Karpas-422 (cell line): ENCODE measurements at regions not wholly inside any gene's neighbourhood (a gene's known extent, or its start where the extent isn't known, plus 50 kb on each side); places are given as distances from the start of the nearest gene placed in this dataset.
"Not testable (repeated sequence)": the region's sequence is repeated elsewhere in the genome, so short reads cannot be mapped to it uniquely, and the experiment has no call there.

Experiments used
- DNase-seq: peaks from one replicate; pipeline ENCODE4 v3.0.0-alpha.2; 2015
- H2AFZ ChIP-seq: fragments of 200-600 bp; sonication (generic); 2 replicates; pipeline ENCODE4 v1.6.1; 2014; ENCODE audit warnings: antibody characterized with exemption, low read length, mixed read lengths
- H3K27ac ChIP-seq: fragments of 200-600 bp; sonication (generic); 2 replicates; pipeline ENCODE4 v1.5.1; 2014; ENCODE audit warnings: mild to moderate bottlenecking, low read length, moderate library complexity
- H3K27me3 ChIP-seq: fragments of 200-600 bp; sonication (generic); 2 replicates; pipeline ENCODE4 v1.6.1; 2014; ENCODE audit warnings: low read length, mixed read lengths
- H3K36me3 ChIP-seq: fragments of 200-600 bp; sonication (generic); 2 replicates; pipeline ENCODE4 v1.6.1; 2014; ENCODE audit warnings: low read length, mixed read lengths; ENCODE audit not compliant: insufficient read depth
- H3K4me1 ChIP-seq: fragments of 200-600 bp; sonication (generic); 2 replicates; pipeline ENCODE4 v1.6.1; 2014; ENCODE audit warnings: mild to moderate bottlenecking, low read length, mixed read lengths
- H3K4me2 ChIP-seq: fragments of 200-600 bp; sonication (generic); 2 replicates; pipeline ENCODE4 v1.6.1; 2014; ENCODE audit warnings: low read length, low read depth, mild to moderate bottlenecking; ENCODE audit not compliant: poor library complexity, severe bottlenecking
- H3K4me3 ChIP-seq: fragments of 200-600 bp; sonication (generic); 2 replicates; pipeline ENCODE4 v1.5.1; 2014; ENCODE audit warnings: mild to moderate bottlenecking, antibody characterized with exemption, low read length, mixed read lengths
- H3K79me2 ChIP-seq: fragments of 200-600 bp; sonication (generic); 2 replicates; pipeline ENCODE4 v1.6.1; 2014; ENCODE audit warnings: mild to moderate bottlenecking, low read length, mixed read lengths
- H3K9ac ChIP-seq: fragments of 200-600 bp; sonication (generic); 2 replicates; pipeline ENCODE4 v1.6.0; 2014; ENCODE audit warnings: low read length
- H3K9me2 ChIP-seq: fragments of 200-600 bp; sonication (generic), shearing (Covaris generic); replicated peaks from 2 replicates; pipeline ENCODE4 v1.6.0; 2014; ENCODE audit warnings: mild to moderate bottlenecking, low read length, moderate library complexity; ENCODE audit not compliant: insufficient read depth
- H3K9me3 ChIP-seq: fragments of 300-700, 200-600 bp; sonication (generic); 2 replicates; pipeline ENCODE4 v1.6.1; 2014; ENCODE audit warnings: low read length, mixed read lengths
- H4K20me1 ChIP-seq: fragments of 200-600 bp; sonication (generic); 2 replicates; pipeline ENCODE4 v1.6.1; 2014; ENCODE audit warnings: mild to moderate bottlenecking, antibody characterized with exemption, low read length, low read depth; ENCODE audit not compliant: insufficient read depth

GRCh38 chr4:17010426-17011087 lies 112.1 kb upstream of the LDB2 start:
- Histone ChIP-seq H3K4me1 (no peaks in the 10 kb centered on the region), H3K4me3 (no peak overlapping the region), H2AFZ (no peak overlapping the region), H3K9me2 (no peaks in the 10 kb centered on the region), H3K9ac (no peak overlapping the region), H3K79me2 (no peaks in the 10 kb centered on the region), H3K27ac (no peak overlapping the region), H3K27me3 (no peaks in the 10 kb centered on the region), H4K20me1 (no peaks in the 10 kb centered on the region), H3K36me3 (no peaks in the 10 kb centered on the region), H3K4me2 (no peak overlapping the region), H3K9me3 (no peaks in the 10 kb centered on the region)
- no peak for DNase-seq

DNA sequence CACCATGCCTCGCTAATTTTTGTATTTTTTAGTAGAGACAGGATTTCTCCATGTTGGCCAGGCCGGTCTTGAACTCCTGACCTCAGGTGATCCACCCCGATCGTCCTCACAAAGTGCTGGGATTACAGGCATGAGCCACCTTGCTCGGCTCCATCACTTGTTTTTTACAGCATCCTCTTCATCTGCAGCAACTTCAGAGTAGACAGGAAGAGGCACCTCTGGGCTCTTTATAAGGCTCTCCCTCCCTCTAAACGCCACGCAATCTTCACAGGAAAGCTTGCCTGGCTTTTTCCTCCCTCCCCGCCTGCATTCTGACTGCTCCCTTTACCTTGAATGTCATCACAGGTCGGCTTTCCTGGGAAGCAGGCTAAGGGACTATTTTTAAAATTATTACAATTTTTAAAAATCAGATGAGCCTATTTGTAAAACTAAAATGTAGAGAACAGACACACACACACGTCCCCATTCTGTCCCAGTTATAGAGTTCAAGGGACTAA lies 111.5 kb upstream of the LDB2 start:
- H3K9ac ChIP-seq = no peak overlapping the region
- H3K27ac ChIP-seq = no peak overlapping the region
- no peak overlapping the region for H2AFZ ChIP-seq
- H3K4me3 ChIP-seq = no peak overlapping the region
- no peaks in the 10 kb centered on the region for H4K20me1 ChIP-seq
- no peaks in the 10 kb centered on the region for H3K27me3 ChIP-seq
- H3K79me2 ChIP-seq = no peaks in the 10 kb centered on the region
- H3K9me3 ChIP-seq = no peaks in the 10 kb centered on the region
- DNase-seq = no peak
- no peak overlapping the region for H3K4me2 ChIP-seq
- no peaks in the 10 kb centered on the region for H3K4me1 ChIP-seq
- H3K9me2 ChIP-seq = no peaks in the 10 kb centered on the region
- no peaks in the 10 kb centered on the region for H3K36me3 ChIP-seq

DNA sequence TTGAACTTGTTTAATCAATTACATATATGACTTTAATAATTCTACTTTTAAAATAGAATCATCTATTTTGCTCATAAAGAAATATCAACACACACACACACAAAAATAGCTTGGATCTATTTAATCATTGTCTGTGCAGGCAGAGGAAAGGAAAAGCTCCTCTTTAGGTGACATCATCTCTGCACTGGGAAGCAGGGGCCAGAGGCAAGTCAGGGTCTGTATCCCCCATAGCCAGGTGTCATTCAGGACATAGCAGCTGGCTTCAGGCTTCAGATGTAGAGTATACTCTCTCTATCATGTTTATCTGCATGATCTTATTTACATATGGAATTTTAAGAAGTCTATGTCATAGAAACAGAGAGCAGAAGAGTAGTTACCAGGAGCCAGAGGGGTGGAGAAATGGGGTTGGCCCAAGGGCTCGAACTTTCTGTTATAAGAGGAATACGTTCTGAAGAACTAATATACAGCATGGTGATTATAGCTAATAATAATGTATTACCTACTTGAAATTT lies 110.4 kb upstream of the LDB2 start:
- no peaks in the 10 kb centered on the region for H3K9me3 ChIP-seq

GRCh38 chr4:17003606-17004392 lies 105.4 kb upstream of the LDB2 start:
- H3K27me3 ChIP-seq, H3K9me2 ChIP-seq, H2AFZ ChIP-seq, H4K20me1 ChIP-seq, H3K79me2 ChIP-seq, H3K9ac ChIP-seq, H3K27ac ChIP-seq, H3K4me2 ChIP-seq, H3K4me1 ChIP-seq, H3K36me3 ChIP-seq, H3K9me3 ChIP-seq, DNase-seq, H3K4me3 ChIP-seq: not testable (repeated sequence)

More for the DNA sequence above, 110.4 kb upstream of the LDB2 start:
- no peak overlapping the region for H2AFZ ChIP-seq
- no peak overlapping the region for H3K27ac ChIP-seq
- no peaks in the 10 kb centered on the region for H3K27me3 ChIP-seq
- no peak overlapping the region for H3K4me2 ChIP-seq
- H3K9ac ChIP-seq = no peak overlapping the region
- no peaks in the 10 kb centered on the region for H3K36me3 ChIP-seq
- H3K79me2 ChIP-seq = no peaks in the 10 kb centered on the region
- no peak for DNase-seq
- H3K4me1 ChIP-seq = no peaks in the 10 kb centered on the region
- H3K9me2 ChIP-seq = no peaks in the 10 kb centered on the region
- no peak overlapping the region for H3K4me3 ChIP-seq
- H4K20me1 ChIP-seq = no peaks in the 10 kb centered on the region

GRCh38 chr4:16995451-16995850 lies 97.0 kb upstream of the LDB2 start:
- no peaks in the 10 kb centered on the region for H3K9me2 ChIP-seq
- no peaks in the 10 kb centered on the region for H3K79me2 ChIP-seq
- no peaks in the 10 kb centered on the region for H3K4me1 ChIP-seq
- H2AFZ ChIP-seq = no peak overlapping the region
- H3K4me3 ChIP-seq = no peak overlapping the region
- no peak overlapping the region for H3K4me2 ChIP-seq
- H3K9me3 ChIP-seq = no peaks in the 10 kb centered on the region
- H3K27ac ChIP-seq = no peak overlapping the region
- H4K20me1 ChIP-seq = no peaks in the 10 kb centered on the region
- DNase-seq = no peak
- no peak overlapping the region for H3K9ac ChIP-seq
- no peaks in the 10 kb centered on the region for H3K27me3 ChIP-seq
- no peaks in the 10 kb centered on the region for H3K36me3 ChIP-seq

DNA sequence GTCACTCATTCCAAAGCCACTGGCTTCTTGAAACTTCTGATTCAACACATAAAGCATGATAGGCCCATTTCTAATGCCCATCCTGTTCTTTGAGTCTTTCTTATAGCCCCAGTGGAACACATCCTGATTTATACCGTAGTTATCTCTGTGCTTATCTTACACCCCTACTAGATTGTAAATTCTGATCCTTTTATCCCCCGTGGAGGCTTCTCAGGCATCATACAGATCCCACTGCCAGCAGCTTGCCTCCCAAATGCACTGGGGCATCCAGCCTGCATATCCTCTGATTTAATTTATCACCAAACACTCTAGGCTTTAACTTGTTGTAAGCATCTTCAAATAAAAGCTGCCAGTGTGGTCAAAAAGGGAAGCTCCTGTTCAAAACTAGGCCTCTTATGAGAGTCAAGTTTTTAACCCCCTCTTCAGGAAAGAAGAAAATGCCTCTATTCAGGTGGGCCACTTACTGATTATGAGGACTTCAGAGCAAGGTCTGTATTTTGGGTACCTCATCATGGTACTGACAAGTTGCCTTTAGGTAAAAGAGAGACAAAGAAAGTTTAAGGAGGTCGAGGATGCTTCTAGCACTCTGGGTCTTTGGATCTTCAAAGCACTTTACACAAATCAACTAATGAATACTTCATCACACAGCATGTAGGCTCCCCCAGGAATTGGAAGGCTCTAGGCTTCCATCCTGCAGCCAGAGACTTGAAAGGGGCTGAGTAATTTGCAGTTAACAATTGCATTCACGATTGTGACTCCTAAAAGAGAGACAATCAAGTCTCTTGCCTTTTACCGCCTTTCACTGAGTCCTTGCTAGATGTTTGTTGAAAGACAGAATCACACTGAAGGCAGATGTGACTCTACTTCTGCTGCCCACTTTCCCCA lies 95.8 kb upstream of the LDB2 start:
- no peak overlapping the region for H3K4me2 ChIP-seq
- no peaks in the 10 kb centered on the region for H3K27me3 ChIP-seq
- H3K4me1 ChIP-seq = no peaks in the 10 kb centered on the region
- no peak overlapping the region for H3K9ac ChIP-seq
- H2AFZ ChIP-seq = no peak overlapping the region
- H3K9me3 ChIP-seq = no peaks in the 10 kb centered on the region
- DNase-seq = no peak
- H3K79me2 ChIP-seq = no peaks in the 10 kb centered on the region
- H3K36me3 ChIP-seq = no peaks in the 10 kb centered on the region
- H4K20me1 ChIP-seq = no peaks in the 10 kb centered on the region
- H3K9me2 ChIP-seq = no peaks in the 10 kb centered on the region
- no peak overlapping the region for H3K4me3 ChIP-seq
- no peak overlapping the region for H3K27ac ChIP-seq

- H3K9me2 ChIP-seq = no peaks in the 10 kb centered on the region
- no peaks in the 10 kb centered on the region for H4K20me1 ChIP-seq
- DNase-seq = no peak
- H3K79me2 ChIP-seq = no peaks in the 10 kb centered on the region
- no peak overlapping the region for H3K9ac ChIP-seq
- no peaks in the 10 kb centered on the region for H3K36me3 ChIP-seq
- no peak overlapping the region for H3K27ac ChIP-seq
- no peak overlapping the region for H3K4me2 ChIP-seq
- no peaks in the 10 kb centered on the region for H3K27me3 ChIP-seq
- H3K4me3 ChIP-seq = no peak overlapping the region
- no peak overlapping the region for H2AFZ ChIP-seq
- no peaks in the 10 kb centered on the region for H3K9me3 ChIP-seq
- no peaks in the 10 kb centered on the region for H3K4me1 ChIP-seq
These were observed 94.3 kb upstream of the LDB2 start for GRCh38 chr4:16992566-16993225.
